GM21737 (cell line): ENCODE measurements at regions not wholly inside any gene's neighbourhood (a gene's known extent, or its start where the extent isn't known, plus 50 kb on each side); places are given as distances from the start of the nearest gene placed in this dataset.

ENCODE experiments used
- ATAC-seq: cut with Tn5 transposase; IDR thresholded peaks from one replicate; pipeline ENCODE4 v1.9.1; 2021; ENCODE audit warnings: mild to moderate bottlenecking, moderate library complexity; ENCODE audit not compliant: unreplicated experiment

DNA sequence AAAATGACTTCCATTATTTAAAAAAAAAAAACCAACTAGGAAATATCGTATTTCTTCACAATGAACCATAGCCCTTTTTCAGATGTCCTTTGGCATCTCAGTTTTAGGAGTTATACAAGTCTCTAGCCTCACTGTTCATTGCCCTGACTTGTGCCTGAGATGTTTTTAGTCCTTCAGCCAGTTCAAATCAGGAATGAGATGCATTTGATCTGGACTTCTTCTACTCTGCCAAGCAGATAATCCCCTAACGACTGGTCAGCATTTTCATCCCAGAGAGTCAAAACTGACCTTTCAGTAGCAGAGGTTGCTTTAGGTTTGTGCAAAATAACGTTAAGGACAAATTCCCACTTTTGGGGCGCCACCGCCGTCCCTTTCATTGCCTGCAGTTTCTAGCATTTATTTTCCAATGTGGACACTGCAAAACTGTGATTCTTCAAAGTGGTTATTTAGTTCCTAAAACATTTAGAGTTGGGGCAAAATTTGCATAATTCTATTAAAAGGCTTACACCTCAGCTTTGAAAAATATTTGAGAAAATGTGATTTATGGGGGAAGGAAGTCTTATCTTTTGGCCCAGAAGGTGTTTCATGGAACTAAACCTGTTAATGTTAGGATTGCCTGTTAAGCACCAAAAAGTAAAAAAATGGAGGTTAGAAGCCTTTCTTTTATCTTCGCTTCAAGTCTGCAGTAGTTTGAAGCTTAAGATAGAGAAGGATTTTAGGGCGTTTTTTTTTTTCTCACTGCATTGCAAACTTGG lies 152.0 kb upstream of the SGK1 start:
- no peak for ATAC-seq

DNA sequence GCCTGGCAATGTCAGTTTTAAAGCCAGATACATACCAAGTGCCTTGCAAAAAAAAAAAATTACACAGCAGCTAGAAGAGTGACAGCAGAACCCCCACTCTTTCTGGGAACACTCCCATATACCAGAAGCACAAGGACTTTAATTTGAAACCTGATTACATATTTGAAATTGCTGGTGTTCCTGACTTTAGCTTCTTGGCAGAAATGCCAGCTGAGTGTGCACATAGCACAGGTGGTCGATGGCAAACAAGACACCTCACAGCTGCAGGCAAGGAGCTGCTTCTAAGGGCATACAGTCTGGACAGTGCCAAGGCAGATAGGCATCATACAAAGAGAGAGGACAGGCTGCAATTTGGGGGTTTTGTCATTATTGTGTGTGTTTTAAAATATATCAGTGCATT lies 150.7 kb upstream of the SGK1 start:
- no peak for ATAC-seq

DNA sequence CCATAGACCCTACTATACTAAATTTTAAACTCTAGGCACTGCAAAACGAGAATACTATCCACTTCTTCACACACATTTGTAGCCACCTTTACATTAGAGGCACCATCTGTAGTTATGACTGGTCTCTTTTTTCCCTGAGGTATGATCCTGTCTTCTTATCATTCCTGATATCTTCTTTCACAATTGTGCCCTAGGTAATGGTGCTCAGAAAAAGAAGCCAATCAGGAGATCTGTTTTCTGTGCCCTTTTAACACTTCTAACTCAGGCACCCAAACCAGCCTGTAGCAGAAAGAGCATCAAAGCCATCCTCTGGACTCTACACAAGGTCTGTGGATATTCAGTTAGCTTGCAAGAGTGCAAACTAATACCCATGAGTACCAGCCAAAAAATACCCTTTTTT lies 149.7 kb upstream of the SGK1 start:
- no peak for ATAC-seq

DNA sequence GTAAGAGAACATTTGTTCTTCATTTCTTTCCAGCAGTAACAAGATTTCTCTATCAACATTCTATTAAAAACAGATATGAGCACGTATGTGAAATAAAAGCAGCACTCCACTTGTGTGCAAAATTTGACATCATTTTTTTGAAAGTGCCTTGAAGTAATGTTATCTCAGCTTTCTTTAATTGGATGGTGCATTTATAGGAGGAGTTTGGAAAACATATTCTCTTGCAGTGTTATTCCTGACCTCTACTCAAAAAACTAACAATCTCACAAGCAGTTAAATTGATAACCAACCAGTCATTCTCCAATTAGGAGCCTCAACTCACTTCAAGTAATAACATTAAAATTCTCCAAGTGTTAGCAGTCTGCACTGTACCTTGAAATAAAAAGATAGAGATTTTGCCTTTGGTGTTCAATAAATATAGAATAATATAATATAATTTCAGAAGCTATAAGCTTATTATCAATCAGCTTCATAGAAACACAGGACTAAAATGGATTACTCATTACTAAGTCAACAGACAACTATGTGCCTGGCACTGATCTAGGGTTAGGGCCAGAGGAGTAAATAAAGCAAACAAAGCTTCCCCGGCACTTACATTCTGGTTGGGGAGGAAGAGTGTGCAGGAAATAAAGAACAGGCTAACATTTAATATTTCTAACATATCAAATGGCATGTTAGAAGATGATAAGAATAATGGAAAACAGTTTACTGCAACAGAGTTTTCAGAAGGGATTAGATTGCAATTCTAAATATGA lies 149.0 kb upstream of the SGK1 start:
- no peak for ATAC-seq

DNA sequence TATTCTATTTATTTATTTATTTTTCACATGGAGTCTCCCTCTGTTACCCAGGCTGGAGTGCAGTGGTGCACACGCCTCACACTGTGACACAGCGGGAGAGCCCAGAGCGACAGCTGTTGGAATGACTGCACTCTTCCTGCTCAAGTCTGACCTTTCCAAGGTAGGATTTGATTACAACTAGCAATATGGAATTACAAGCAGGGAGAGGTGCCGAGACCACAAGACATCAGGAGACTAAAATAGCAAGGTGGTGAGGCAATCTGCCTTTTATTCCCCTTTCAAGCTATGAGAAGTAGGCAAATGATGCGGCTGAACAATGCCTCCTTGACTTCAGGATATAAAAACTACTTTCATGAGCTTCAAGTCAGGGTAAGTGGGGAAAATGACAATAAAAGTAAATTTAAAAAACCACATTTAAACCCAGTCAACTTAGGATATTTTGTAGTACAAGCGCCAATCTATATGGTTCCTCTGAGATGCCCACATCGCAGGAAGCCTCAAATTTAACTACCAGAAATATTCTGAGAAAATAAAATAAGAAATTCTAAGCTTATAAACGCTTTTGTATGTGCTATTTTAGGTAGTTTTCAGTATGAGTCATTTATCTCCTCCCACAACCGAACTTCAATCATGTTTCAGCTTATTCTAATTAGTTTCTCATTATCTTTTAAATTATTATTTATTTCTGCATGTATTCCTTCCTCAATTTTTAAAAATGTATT lies 146.9 kb upstream of the SGK1 start:
- no peak for ATAC-seq

DNA sequence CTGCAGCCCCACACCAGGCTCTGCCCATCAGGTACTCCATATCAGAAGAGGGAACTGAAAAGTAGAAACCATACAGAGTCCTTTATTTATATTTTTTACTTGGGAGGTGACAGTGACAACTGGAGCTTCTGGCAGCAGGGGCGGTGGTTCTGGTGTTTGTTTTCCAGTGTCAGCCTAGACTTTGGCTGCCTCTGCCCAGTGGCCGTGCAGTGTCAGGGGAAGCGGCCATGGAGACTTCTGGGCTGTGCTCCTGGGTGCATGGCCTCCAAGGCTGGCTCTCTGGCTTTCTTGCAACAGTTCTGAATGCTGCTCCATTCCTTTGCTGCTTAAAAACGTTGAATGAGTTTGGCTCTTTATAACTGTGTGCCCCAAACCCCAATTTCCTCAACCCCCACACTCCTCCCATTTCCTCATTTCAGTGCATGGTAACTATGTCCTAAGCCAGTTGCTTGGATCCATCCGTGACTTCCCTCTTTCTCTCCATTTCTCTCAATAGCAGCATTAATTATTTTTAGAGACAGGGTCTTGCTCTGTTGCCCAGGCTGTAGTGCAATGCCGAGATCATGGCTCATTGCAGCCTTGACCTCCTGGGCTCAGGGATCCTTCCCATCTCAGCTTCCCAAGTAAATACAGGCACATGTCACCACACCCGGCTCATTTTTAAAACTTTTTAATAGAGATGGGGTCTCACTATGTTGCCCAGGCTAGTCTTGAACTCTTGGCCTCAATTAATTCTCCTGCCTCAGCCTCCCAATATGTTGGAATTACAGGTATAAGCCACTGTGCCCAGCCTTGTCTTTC lies 141.1 kb upstream of the SGK1 start:
- ATAC-seq, result no peak

DNA sequence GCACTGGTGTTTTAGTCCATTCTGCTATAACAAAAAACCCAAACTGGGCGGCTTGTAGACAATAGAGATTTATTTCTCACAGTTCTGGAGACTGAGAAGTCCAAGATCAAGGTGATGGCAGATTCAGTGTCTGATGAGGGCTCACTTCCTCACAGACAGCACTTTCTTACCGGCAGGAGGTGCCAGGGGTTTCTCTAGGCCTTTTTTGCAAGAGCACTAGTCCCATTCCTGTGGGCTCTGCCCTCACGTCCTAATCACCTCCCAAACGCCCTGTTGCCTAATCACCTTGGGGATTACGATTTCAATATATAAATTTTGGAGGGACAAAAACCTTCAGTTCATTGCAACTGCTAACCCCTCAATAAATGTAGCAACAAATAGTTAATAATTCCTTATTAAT lies 140.0 kb upstream of the SGK1 start:
- ATAC-seq, result no peak

DNA sequence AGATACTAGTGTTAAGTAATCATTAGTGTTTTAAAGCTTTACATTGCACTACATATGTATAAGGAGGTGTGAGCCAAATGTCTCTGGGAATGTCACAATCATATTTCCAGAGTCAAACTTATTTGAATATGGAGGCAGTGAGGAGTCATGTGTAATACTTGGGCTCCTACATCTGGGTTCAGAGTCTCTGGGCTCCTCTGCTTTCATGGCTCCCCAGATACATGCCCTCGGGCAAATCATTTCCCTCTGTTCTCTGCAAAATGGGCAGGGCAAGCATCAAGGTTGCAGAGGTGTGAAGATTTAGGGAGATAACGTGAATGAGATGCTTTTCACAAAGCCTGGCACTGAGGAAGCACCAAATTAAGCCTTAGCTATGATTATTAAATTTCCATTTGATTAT lies 138.3 kb upstream of the SGK1 start:
- ATAC-seq, result no peak

DNA sequence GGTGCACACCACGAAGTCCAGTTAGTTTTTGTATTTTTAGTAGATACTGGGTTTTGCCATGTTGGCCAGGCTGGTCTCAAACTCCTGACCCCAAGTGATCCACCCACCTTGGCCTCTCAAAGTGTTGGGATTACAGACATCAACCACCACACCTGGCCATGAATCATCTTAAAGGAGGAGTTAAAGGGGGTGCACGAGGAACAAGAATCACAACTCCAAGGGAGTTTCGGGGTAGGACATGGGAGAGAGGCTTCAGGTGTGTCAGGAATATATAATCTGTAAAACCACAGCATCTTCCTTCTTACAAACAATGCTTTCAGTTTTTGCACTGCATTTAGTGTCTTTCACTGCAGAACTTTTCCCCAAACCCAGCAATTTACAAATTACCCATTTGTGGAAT lies 137.4 kb upstream of the SGK1 start:
- ATAC-seq, result no peak

DNA sequence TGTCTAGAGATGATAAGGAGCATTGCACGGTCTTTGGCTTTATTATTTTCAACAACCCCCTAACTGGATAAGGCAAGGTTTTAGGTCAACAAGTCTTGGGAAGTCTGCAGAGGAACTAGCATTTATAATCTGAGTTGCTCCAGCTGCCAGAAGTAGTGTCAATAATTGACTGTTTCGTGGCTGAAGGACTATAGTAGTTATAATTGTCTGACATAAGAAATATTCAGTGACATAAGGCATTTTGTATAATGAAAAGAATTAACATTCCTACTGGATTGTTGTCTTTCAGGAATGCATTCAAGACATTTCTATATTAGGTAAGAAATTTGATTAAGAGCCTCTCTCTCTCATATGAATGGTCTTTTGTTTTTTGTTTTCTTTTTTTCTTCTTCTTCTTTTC lies 136.9 kb upstream of the SGK1 start:
- ATAC-seq, result no peak

DNA sequence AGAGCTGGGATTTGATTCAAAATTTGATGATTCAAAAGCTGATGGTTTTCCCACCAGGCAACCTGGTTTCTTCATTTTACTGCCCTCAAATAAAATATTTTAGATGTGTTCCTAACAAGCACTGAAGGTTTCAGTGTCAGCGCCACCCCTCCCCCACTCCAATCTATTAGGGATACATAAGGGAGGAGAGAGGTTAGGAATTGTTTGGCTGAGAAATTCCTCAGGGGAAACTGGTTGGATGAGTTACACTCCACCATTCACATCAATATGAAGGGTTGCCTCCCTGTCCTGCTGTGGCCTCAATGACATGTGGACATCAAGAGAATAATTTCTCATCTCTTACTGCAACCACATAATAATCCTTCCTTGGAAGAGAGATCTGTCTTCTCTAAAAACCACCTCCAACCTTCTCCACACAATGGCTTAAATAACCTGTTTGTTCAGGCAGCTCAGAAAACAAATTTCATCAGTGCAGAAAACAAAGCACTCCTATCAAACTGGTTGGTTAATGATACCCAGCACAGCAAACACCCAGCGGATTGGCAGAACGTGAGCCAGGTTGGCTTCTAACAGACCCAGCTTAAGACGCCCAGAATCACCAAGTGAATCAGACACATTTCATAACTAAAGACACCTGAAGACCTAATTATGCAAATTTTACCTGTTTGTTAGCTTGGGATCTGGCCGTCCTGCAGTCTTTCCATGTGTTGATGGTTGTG lies 136.0 kb upstream of the SGK1 start:
- ATAC-seq, result no peak

DNA sequence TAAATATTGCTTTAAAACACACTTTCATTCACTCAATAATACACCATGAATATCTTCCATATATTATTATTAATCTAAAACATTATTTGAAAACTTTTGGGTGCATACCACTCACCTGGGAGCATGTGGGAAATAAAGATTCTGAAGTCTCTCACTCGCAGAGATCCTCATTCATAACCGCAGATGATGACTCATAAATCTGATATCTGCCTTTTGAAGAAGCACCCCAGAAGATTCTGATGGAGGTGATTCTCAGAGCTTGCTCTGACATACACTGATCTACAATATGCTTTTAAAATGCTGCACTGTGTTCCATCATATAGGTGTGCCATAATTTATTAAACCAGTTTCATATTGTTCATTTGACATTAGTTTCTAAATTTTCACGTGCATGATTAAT lies 135.0 kb upstream of the SGK1 start:
- ATAC-seq, result no peak

DNA sequence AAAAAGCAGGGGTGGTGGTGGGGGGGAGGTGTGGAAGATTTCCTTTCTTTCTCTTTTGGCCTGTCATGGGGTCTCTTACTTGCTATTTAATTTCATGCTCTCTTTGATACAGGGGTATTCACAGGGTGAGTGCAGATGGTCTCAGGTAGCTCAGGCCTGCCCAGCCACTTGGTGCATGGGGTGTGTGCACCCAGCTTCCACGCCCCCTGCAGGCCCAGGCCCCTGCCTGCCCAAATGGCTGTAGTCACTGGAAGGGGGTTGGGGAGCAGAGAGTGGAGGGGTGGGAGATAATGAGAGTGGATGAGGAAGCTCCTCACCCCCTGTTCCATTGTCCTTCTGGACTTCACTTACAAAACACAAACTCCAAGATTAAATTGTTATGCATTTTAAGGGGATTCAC lies 133.6 kb upstream of the SGK1 start:
- ATAC-seq, result no peak

DNA sequence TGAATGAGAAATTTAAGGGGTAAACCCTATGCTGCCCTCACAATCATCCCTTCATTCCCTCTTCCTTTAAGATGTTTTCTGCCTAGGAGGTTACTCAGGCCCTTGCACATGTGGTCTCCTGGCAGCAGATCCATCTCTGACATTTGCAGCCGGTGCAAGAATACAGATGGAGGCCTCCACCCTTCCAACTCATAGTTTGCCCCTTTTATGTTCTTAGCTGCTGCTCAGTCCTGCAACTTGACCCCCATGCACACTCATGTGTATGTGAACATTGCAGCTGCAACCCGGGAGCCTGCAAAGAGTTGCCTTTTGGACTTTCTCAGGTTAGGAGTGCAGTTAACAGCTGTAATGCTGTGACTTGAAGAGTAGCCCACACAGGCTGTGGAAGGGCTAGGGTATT lies 131.9 kb upstream of the SGK1 start:
- ATAC-seq, result no peak

DNA sequence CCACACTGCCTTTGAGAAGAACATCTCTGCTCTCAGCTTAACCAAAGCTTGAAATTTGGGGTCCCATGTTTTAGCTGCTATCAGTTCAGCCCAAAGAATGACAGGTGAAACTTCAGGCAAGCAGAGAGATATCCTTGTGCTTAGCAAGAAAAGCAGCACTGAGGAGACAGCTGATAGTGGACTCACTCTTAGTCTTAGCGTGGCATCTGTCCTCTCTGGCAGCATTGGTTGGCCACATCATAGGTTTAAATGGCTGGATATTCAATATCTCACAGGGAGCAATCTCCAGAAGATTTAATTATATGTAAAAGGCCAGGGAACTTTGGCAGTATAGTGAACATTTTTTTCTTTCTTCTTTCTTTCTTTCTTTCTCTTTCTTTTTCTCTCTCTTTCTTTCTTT lies 131.1 kb upstream of the SGK1 start:
- ATAC-seq, result no peak

DNA sequence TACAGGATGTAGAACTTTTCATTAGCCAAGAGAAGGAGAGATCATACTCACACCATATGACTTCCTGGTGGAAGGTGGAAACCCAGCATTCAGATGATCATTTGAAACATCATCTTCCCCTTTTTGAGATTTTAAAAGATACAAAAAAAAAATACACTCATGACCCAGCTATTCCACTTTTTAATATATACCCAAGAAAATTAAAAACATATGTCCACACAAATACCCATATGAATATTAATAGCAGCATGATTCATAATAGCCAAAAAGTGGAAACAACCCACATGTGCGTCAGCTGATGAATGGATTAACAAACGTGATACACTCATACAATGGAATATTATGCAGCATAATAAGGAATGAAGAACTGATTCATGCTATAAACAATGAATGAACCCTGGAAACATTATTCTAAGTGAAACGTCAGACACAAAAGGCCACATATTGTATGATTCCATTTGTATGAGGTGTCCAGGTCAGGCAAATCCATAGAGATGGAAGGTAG lies 130.0 kb upstream of the SGK1 start:
- no peak for ATAC-seq

DNA sequence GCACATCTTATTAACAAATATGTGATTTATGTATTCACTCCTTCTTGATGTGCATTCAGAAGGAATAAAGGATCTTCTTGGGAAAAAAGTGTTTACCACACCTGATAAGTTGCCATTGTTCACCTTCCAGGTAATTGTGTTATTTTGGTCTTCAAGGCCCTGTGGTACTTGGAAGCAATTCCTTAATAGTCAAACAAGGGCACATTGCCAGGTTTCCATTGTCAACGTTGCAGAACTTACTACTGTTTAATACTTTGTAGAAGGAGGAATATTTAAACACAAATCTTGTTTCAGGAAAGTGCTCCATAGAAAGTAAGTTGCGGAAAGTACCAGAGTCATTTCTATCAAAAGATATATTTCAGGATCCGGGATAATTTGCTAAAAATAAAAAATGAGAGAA lies 129.5 kb upstream of the SGK1 start:
- ATAC-seq, result no peak

DNA sequence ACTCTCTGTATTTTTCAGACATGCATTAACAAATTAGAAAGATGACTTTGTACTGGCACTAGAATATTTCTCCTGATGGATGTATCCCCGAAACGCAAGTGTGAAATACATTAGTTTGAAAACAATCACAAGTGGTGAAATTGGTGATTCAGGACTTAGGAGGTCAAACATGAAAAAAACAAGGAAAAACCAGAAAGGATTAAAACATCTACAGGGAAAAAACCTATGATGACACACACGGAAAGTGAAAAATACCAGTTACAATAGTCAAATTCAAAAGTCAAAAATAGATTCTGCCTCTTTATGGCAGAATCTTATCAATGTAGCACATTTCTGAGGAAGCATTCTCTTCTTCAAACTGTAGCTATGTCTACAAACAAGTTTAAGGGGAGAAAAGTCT lies 129.0 kb upstream of the SGK1 start:
- ATAC-seq, result no peak

DNA sequence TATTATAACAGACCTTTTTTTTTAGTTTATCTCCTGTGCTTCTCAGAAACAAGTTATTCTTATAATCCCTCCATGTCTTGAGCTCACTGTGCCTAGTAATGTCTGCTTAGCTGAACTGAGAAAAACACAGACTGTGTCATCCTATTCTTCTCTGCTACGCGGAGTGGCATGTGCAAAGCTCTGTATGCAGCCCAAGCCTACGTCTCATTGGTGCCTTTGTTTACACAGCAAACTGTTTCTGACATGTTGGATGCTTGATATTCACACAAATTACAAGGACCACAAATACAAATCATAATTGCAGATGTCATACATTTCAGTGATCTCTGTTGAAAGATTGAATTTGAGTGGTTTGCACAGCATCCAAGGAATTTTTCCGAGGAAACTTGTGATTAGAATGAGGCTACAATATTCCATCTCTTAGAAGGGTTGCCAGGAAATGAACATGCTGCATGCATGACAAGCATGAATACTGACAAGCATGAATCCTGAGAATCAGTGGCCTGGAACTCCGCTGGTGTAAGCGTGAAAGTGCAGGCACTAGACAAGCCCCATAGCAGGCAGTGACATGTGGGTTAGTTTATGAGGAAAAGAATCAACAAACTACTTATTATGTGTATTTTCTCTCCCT lies 128.4 kb upstream of the SGK1 start:
- ATAC-seq, result no peak

DNA sequence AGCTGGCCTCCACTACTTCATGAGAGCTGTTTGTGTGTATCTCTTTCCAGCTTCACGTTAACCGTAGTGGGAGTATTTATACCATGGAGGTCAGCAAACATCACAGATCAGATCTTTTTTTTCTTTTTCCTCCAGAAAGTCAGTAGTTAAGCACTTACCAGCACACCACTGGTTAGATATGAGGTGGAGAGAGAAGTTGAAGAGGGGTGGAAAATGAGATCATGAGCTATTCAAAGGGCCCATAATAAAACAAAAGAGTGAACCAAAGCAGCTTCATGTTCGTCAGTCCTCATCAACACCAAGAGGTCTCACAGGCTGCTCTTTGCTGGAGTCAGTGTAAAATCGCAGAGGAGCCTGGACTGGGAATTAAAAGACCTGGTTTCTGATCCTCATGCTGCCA lies 125.1 kb upstream of the SGK1 start:
- no peak for ATAC-seq
